ENCODE measurements at regions not wholly inside any gene's neighbourhood (a gene's known extent, or its start where the extent isn't known, plus 50 kb on each side); places are given as distances from the start of the nearest gene placed in this dataset.

- no peak for TF ChIP-seq CTCF (IDR thresholded peaks at IDR 0.05; ENCODE audit: insufficient read depth, low read depth, low read length)
- DNase-seq (ENCODE audit: low read depth): no peak
- no peak overlapping the region for H3K4me3 ChIP-seq (ENCODE audit: low read depth, low read length)
Measured at GRCh38 chr2:41873102-41874031, 174.5 kb upstream of the PKDCC start.

DNA sequence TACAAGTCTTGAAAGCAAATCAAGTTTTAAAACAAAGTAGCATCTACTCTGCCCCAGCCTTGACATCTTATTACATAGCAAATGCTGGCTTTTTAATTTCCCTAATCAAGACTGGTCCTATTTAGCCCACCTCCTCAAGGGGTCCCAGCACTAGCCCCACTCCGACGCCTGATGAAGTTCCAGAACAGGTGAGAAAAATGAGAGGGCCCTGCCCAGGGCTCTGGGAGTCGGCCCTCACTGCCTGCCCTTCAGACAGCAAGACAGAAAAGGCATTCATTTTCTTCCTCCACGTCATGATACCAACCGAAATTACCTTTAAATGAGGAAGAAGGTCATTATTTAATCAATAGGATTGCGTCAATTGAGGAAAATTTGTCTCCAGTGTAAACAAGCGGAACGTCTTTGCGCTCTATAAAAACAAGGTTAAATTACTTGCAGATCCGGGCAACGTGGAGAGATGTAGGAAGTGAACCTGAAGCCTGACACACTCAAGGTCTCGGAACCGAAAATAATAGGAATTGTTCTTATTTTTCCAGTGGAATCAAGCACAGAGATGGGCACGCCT lies 170.6 kb upstream of the PKDCC start:
- DNase-seq (ENCODE audit: low read depth): no peak
- TF ChIP-seq CTCF (IDR thresholded peaks at IDR 0.05; ENCODE audit: insufficient read depth, low read depth, low read length): no peak
- H3K4me3 ChIP-seq (ENCODE audit: low read depth, low read length): no peak overlapping the region

DNA sequence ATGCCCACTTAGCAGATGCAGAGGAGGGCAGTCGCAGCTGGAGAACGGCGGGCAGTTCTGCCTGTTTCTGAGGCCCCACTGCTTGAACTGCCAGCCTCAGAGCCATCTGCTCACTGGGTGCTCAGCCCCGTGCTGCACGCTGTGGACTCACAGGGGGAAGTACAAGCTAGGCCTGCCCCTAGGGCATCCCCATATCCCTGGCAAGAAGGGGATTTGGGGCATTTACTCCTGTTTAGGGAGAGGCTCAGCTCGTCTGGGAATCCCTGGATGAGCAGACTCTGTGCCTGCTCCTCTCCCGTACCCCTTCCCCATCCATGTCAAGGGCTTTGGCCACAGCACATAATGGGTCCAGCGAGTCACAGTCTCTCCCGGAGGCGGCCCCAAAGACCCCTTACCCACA lies 169.8 kb upstream of the PKDCC start:
- H3K4me3 ChIP-seq (ENCODE audit: low read depth, low read length): no peak overlapping the region
- TF ChIP-seq CTCF (IDR thresholded peaks at IDR 0.05; ENCODE audit: insufficient read depth, low read depth, low read length): no peak
- DNase-seq (ENCODE audit: low read depth): no peak

DNA sequence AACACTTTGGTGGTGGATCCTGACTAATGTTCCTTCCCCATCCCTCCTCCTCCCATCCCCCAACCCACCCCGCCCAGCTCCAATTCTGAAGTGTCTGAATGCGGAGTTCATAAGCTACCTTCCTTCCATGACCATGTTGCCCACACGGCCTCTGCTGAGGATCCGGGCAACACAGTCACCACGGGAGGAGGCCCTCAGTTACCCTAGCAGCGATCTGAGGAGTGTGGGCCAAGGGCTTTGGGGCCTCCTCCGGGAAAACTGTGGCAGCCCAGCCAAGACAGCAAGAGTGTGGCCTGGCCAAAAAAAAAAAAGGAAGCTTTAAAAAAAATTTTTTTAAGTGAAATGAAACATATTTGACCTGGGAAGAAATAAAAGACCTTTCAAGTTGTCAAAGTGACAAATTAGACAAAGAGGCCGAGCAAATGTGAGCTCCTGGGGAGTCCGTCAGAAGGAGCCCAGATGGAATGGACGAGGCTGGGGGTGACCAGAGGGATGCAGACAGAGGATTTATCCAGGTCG lies 169.0 kb upstream of the PKDCC start:
- DNase-seq (ENCODE audit: low read depth): no peak
- no peak for TF ChIP-seq CTCF (IDR thresholded peaks at IDR 0.05; ENCODE audit: insufficient read depth, low read depth, low read length)
- no peak overlapping the region for H3K4me3 ChIP-seq (ENCODE audit: low read depth, low read length)

DNA sequence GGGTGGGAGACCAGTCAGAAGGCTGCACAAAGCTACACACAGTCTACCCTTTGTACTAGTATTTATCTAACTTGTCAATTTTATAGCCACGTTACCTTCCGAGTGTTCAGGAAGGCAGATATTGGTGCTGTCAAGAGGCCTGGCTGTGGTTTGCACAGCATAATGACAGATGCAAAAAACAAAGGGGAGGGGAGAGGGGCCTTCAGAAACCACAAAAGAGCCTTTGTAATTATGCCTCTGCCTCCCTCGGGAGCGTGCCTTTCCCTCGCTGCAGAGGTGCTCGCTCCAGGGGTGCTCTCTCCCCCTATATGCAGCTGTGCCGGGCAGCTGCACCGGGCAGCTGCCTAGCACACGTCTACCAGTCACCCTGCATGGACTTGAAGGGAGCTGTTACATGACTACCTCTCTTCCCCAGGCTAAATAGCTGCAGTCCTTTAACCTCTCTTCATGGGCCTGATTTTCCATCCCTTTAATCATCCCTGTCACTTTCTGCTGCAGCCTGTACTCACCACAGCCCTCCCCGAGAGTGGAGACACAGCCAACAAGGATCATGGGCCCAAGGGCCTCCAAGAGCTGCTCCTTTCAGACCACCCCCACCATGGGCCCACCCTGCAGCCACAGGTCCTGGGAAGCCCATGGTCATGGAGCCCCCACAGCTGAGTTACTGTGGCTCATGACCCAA lies 168.4 kb upstream of the PKDCC start:
- TF ChIP-seq CTCF (IDR thresholded peaks at IDR 0.05; ENCODE audit: insufficient read depth, low read depth, low read length): no peak
- DNase-seq (ENCODE audit: low read depth): no peak
- H3K4me3 ChIP-seq (ENCODE audit: low read depth, low read length): no peak overlapping the region

GRCh38 chr2:41880561-41881243 lies 167.1 kb upstream of the PKDCC start:
- H3K4me3 ChIP-seq (ENCODE audit: low read depth, low read length): no peak overlapping the region
- no peak for TF ChIP-seq CTCF (IDR thresholded peaks at IDR 0.05; ENCODE audit: insufficient read depth, low read depth, low read length)
- DNase-seq (ENCODE audit: low read depth): peak; percentile 81

All from fibroblast of villous mesenchyme (primary cell).